HS-27A (cell line): ENCODE measurements at regions not wholly inside any gene's neighbourhood (a gene's known extent, or its start where the extent isn't known, plus 50 kb on each side); places are given as distances from the start of the nearest gene placed in this dataset.

Source experiments
- DNase-seq: peaks from one replicate; pipeline ENCODE4 v3.0.0-alpha.2; 2012; ENCODE audit warnings: low read depth, missing footprints

GRCh38 chr12:115355301-115355700 lies 671.3 kb upstream of the TBX3 start:
- DNase-seq, result no peak

- DNase-seq, result no peak
Observed at GRCh38 chr12:115354007-115354890, 670.3 kb upstream of the TBX3 start.

DNA sequence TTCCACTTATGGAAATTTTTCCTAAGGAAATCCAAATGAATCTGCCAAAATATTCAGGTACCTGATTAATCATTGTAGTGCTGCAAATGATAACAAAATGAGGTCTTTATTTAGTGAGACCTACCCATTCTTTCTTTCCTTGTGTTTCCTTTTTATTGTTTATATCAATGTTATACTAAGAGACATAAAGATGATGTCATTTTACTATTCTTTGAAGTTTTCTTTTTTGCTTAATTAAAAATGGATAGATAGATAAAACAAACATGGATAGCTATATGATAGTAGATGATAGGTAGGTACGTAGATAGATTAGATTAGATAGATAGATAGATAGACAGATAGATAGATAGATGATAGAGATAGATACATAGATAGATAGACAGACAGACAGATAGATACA lies 669.5 kb upstream of the TBX3 start:
- DNase-seq, result no peak

- no peak for DNase-seq
Observed at GRCh38 chr12:115351514-115352077, 667.6 kb upstream of the TBX3 start.

DNA sequence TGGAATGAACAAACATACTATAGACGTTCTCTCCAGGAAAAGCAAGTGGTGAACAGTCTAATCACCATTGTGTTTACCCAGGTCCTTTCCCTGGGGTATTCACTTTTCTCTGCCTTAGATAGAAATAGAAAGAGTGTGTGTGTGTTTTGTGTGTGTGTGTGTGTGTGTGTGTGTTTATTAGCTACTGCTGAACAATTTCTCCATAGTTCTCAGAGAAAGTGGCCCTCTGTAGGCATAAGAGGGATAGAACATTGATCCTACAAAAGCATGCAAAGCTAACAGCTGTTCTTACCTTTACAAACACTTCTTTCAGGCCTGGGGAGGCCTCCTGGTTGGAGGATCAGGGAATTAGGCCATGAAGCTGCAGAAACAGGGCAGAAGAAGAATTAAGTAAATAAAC lies 665.7 kb upstream of the TBX3 start:
- DNase-seq, result no peak

GRCh38 chr12:115348301-115348700 lies 664.3 kb upstream of the TBX3 start:
- DNase-seq, result no peak

DNA sequence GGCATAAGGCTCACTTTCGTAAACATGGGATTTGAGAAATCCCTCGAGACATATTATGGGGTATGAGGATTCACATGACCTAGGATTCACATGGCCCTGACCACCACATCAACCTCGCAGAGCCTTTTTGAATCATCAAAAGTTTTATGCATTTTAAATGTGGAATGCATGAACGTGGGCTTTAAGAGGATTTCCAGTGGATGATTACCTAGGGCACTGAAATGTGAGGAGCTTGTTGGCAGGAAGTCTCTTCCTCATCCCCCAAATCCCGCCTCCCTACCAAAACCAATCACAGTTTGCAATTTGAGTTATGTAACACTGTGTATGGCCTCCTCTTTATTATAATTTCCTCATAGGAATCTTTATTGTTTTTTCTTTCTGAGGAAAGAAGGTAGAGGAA lies 659.6 kb upstream of the TBX3 start:
- no peak for DNase-seq

- DNase-seq, result no peak
Observed at GRCh38 chr12:115343008-115343407, 659.0 kb upstream of the TBX3 start.

- no peak for DNase-seq
Observed at GRCh38 chr12:115341442-115341841, 657.5 kb upstream of the TBX3 start.

DNA sequence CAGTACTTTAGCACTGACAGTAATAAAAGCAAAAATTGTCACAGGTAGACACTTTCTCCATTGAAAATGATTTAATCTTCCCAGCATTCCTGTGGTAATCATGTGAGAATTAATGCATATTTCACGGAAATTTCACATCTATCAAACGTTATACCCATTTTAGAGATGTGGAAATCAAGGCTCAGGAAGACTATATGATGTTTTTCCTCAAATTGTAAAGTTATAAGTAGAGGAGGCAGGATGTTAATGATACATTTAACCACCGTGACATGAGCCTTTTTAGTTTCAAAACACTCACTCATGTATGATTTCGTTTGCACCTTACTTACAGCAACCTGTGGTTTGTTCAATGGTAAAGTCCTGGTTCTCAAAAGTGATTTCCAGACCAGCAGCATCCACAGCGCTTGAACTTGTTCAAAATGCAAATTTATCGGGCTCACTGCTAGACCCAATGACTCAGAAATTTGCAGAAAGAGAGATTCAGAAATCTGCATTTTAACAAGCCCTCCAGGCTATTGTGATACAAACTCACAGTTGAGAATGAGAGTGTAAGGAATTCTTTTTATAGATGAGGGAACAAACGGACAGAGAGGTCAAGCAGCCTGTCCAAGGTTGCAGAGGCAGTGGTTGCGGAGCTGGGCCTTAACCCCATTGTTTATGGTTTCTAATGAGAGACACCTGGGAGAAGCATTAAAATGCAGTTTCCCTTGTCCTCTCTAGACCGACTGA lies 654.8 kb upstream of the TBX3 start:
- no peak for DNase-seq

- DNase-seq, result no peak
Observed at GRCh38 chr12:115337693-115338543, 653.9 kb upstream of the TBX3 start.

DNA sequence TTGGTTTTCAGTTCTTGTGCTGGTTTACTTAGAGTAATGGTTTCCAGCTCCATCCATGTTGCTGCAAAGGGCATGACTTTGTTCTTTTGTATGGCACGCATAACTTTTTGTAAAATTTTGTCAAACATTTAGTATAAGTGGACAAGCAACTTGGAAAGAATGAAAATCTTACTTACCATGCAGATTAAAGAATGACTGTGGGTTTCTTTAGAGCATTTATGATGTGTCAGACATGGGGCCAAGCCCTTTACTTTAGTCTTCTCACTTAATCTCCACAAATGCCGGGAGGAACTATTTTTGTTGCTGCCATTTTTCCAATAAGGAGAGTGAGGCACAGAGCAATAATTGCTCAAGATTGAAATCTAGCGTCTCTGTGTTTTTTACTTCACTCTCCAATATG lies 652.5 kb upstream of the TBX3 start:
- no peak for DNase-seq

DNA sequence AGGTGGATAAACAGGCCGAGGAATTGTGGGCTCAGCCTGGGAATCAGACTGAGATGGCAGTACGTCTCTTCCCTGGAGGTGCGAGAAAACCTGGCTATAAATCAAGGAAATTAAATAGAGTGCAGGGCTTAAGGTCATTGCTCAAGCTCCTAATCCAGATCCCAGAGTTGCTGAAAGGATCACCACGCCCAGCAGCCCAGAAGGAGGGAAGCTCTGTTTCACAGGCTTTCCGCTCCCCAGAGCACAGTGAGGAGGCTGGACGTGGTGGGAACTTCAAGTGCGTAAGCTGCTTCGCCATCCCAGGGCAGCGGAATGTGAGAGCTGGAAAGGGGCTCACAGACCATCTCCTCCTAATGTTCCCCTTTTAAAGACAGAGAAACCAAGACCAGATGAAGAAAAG lies 651.6 kb upstream of the TBX3 start:
- DNase-seq, result no peak

DNA sequence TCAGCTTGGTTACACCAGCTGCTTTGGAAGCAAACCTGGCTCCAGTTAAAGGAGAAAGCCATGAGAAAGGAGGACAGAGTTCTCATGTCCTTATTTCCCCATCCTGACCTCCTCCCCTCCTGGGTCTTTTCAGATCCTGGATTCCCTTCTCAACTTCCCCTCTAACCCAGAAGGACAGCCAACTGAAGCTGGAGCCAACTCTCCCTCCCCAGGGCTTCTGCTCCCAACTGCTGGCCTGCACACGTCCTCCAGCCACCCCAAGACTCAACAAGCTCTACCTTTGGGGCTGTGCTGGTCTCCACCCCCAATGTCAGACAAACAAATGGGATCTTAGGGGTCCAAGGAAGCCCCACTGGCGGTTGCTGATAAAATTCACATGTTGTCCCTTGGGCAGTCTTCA lies 651.1 kb upstream of the TBX3 start:
- no peak for DNase-seq

DNA sequence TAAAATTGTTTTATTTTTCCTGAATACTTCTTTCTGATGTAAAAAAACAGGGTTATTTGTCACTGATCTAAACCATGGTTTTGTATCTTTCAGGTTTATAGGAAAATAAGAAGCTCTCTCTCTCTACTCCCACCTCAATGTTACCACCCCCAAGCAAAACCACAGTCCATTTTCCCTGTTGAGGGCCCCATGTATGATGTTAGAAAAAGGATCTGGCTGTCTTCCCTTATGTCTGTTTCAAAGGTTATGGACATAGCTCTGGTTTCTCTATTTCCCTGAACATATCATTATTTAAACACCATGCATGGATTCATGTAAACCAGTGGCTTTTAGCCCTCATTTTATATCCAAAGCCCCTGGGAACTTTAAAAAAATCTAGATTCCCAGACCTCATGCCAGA lies 649.0 kb upstream of the TBX3 start:
- DNase-seq, result no peak

- DNase-seq, result no peak
Observed at GRCh38 chr12:115325858-115326257, 641.9 kb upstream of the TBX3 start.

DNA sequence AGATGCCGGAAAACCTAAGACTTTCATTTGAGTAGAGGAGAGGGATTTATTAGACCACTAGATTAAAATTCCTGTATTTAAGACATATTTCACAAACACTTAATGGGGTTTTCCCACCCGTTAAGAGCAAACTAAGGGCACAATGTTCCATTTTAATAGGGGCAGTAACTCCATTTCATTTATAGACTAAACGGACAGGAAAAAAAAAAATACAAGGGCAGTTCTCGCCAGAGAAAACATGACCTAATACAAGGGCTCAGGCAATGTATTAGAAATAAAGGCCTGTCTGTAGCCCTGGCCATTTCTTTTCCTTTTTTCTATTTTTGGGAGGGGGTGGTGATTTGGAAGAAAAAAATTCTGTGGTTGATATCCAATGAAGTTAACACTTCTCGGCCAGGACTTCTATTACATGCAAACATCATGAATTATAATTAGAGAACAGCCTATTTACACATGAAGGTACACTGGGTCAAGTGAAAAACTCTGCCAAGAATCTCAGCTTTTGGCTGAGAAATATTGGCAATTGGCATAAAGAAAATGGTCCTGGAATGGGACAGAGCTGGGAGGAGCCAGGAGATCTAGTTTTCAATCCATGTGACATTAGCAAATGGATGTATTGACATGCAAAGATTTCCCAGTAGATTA lies 641.1 kb upstream of the TBX3 start:
- no peak for DNase-seq

DNA sequence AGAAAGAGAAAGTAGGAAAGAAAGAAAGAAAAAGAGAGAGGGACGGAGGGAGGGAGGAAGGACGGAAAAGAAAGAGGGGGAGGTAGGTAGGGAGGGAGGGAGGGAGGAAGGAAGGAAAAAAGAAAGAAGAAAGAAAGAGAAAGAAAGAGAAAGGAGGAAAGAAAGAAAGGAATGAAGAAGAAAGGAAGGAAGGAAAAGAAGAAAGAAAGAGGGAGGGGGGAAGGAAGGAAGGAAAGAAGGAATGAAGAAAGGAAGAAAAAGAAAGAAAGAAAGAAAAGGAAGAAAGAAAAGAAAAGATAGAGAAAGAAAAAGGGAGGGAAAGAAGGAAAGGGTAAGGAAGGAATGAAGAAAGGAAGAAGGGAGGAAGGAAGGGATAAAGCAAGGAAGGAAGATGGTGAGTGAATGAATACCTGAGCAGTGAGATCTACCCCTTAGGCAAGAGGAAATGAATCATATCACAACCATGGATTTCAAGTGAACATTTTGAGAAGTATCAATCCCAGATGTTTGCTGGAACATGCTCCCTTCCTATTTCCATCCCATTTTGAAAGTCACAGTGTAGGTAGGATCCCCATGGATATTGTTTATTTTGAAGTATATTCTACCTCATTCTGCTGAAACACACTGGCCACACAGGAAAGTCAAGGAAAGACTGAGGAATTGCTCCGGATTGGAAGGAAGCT lies 639.4 kb upstream of the TBX3 start:
- no peak for DNase-seq

GRCh38 chr12:115322275-115322674 lies 638.3 kb upstream of the TBX3 start:
- no peak for DNase-seq

- no peak for DNase-seq
Observed at GRCh38 chr12:115320967-115321366, 637.0 kb upstream of the TBX3 start.

GRCh38 chr12:115320451-115320850 lies 636.5 kb upstream of the TBX3 start:
- no peak for DNase-seq
